ENCODE measurements at regions not wholly inside any gene's neighbourhood (a gene's known extent, or its start where the extent isn't known, plus 50 kb on each side); places are given as distances from the start of the nearest gene placed in this dataset.

DNA sequence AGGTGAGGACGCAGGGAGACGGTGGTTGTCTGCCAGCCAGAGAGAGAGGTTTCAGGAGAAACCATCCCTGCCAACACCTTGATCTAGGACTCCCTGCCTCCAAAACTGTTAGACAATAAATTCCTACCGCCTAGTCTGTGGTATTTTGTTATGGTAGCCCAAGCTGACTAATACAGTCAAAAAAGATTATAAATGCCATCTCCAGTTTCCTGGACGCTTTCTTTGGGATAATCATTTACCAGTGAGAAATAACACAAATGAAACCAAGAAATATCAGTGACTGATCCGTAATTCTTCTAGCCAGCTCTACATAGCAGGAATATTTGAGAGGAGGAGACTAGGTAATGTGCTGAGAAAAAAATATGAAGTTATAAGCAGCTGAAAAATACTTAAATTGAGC lies 707.8 kb upstream of the LMCD1 start:
- in situ Hi-C loops (cut with MboI; ENCODE audit: low sequenced_read_pairs): no loop called here

DNA sequence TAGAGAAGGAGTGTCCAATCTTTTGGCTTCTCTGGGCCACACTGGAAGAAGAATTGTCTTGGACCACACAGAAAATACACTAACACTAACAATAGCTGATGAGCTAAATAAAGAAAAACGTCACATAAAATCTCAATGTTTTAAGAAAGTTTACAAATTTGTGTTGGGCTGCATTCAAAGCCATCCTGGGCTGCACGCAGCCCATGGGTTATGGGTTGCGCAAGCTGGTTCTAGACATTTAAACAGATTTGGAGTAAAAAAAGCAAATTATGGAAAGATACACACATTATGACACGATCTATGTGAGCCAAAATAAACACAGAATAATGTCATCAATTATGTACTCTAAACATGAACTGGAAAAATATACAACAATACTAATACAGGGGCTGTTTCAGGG lies 703.3 kb upstream of the LMCD1 start:
- in situ Hi-C loops (cut with MboI; ENCODE audit: low sequenced_read_pairs): no loop called here

DNA sequence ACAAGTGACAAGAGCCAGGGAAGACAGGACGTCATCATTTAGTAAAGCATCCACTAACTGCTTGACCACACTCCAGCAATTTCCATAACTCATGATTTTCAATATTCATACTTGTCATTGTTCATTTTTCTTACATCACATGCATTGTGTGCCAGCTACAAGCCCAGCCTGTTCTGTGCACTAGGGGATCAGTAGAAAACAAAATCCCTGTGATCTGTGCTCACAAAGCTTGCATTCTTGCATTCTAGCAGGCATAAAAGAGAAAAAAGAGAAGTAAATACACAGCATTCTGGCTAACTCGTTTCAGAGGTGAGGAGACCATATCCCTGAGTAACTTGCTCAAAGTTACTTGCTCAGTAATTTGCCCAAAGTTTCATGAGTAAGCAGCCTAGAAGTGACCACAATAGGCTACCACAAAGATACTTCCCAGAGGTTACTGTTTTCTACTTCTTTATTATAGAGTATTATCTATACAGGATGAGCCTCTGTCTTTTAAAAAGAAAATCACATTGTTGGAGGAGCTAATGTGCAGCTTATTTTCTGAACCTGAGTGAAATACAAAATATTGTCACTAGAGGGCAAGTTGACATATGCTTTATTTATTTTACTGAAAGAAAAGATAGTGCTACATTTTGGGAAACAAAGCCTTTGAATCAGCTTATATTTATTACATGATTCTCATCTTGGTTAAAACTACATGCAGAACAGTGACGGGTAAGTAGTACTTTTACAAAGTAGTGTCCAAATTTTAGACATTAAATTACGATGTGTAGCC lies 701.4 kb upstream of the LMCD1 start:
- in situ Hi-C loops (cut with MboI; ENCODE audit: low sequenced_read_pairs): no loop called here

DNA sequence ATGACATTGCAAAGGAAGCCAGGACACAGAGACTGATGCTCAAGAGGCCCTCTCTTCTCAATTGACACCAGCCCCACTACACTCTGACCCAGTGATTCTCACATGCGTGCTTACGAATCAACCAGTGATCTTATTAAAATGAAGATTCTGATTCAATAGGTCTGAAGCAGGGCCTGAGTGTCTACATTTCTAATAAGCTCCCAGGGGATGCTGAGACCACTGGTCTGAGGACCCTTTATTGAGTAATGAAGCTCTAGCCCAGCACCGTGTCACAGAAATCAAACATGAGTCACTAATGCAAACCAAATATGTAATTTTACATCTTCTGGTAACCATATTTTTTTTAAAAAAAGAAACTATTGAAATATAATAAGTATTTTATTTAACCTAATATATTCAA lies 689.1 kb upstream of the LMCD1 start:
- in situ Hi-C loops (cut with MboI; ENCODE audit: low sequenced_read_pairs): no loop called here

DNA sequence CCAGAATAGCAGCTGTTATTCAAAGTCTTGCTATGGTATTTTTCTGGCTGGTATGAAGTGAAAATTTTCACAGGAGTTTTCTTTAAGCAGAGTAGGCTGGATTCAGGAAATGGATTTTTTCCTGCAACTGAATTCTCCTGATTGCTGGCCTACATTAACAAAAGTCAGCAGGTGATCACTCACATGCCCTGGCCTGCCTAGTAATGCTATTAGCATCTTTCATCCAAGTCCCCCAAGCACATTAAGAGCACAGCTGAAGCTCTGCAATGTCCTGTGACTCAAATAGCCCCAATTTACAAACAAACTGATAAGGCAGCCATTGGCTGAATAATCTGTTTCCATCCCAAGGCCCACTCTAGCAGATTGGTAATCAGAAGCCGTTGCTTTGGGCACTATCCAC lies 688.3 kb upstream of the LMCD1 start:
- in situ Hi-C loops (cut with MboI; ENCODE audit: low sequenced_read_pairs): no loop called here

DNA sequence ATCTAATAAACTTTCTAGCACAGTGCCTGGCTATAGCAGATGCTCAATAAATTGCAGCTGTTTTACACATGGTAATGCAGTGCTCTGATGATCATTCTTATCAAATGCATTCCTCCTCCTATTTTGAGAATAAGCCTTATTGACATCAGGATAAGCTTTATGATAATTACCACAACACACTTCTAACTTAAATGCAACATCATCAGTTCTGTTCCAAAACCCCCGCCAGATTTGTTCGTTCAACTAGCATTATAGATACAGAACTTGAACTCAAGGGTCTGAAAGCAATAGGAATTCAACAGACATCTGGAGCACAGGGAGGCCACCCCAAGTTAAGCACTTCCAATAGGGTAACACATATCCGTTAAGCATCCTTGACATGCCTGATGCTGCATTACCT lies 684.4 kb upstream of the LMCD1 start:
- in situ Hi-C loops (cut with MboI; ENCODE audit: low sequenced_read_pairs): no loop called here

DNA sequence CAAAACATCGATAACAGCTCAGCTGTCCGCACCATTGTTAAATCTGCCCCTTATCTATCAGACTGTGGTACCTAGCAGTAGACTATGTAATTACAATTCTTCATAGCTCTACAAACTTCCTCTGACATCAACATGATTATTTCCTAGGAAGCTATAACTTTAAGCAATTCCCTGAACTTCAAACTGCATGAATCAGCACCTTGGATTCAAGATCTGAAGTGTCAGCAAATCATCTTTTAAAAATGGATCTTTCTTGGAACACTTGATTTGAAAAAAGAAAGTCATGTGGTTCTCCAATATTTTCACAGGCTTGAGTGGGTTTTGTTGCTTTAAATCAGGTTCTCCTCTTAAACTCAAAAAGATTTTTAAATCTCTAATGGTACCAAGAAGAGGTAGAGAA lies 680.7 kb upstream of the LMCD1 start:
- in situ Hi-C loops (cut with MboI; ENCODE audit: low sequenced_read_pairs): no loop called here

DNA sequence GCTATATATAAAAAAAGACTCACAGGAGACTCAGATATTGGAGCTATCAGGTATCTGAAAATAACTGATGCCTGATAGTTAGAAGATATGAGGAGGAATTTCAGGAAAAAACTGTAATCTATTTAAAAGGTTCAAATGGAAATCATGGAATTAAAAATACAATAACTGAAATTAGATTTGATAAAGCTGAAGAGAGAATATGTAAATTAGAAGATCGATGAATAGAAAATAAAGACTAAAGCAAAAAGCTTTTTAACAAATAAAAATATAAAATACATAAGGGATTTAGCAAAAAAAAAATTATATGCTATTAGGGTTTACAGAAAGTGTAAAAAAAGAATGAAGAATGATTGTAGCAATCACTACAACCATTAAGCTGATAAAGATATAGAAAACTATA lies 679.8 kb upstream of the LMCD1 start:
- in situ Hi-C loops (cut with MboI; ENCODE audit: low sequenced_read_pairs): no loop called here

DNA sequence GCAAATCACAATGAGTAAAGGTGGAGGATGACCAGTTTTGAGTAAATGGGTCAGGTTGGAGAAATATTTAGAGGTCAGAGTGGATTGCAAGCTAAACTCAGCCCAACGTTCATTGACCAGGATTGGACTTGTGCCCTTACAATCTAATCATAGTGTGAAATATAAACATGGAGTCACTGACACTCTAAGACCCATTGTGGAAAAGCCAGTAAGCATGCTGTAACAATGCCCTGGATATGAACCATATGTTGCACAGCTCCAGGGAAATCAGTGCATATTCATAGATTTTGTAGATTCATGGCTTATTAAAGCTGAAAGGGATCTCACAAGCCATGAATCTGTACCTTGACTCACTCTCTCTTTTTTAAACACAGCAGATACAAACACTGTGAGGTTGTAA lies 660.2 kb upstream of the LMCD1 start:
- in situ Hi-C loops (cut with MboI; ENCODE audit: low sequenced_read_pairs): no loop called here

DNA sequence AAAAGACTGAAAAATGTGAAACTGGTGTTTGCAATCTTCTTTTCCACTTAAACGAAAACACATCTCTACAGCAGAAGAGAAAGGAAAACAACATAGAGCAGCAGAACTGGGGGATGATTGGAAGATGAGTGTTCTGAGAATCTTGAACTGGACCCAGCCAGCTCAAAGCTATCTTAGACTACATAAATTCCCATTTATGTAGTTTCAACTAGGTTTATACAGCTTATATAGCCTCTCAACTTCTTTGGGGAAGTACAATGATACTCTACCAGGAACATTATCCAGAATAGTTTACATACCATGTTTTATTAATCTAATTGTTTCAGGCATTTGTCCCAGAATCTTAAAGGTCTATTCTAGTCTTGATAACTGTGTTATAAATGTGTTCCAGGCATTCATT lies 658.2 kb upstream of the LMCD1 start:
- in situ Hi-C loops (cut with MboI; ENCODE audit: low sequenced_read_pairs): no loop called here

DNA sequence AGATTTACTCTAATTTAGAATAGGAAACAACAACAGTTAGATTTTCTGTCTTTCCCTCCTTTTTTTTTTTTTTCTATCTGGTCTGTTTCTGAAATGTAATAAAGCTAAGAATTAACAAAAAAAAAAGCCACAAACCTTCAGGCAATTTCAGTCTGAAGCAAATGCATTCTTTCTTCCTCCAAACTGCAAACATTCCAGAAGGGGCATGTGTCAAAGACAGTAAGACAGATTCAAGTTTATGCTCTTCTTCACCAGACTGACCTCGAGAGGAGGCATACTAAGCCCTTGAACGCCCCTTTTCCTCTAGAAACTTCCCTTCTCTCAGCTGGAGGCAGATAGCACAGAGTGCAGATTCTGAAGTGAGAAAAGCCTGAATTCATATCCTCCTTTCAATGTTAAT lies 654.6 kb upstream of the LMCD1 start:
- in situ Hi-C loops (cut with MboI; ENCODE audit: low sequenced_read_pairs): no loop called here

DNA sequence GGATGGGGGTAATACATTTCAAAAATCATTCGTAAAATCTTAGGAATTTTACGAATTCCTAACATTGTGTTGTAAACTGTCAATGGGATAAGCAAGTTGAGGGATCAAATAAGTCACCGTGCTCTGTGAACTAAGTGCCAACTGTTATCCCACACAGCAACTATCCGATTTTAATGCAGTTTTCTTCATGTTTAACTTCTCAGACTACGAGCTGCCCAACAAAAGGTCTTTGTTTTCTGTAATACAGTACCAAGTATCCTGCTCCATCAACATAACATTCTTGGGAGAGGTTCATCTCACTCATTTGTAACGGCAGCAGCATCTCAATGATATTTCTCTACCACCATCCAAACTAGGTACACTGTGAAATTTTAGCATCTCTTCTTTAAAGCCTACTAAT lies 654.1 kb upstream of the LMCD1 start:
- in situ Hi-C loops (cut with MboI; ENCODE audit: low sequenced_read_pairs): no loop called here

DNA sequence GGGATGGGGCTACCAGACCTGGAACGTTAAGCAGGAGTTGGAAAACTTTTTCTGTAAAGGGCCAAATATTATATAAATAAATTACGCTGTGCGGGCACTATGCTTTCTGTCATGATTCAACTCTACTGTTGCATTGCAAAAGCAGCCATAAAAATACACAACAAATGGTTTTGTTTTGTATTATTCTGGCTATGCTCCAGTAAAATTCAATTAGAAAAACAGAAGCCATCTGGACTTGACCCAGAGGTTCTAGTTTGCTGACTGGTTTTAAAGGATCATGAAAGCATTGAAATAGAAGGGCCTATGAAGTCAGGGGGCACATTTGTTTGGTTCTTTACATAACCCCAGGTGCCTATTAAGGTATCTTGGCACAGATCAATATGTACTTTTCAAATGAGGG lies 647.4 kb upstream of the LMCD1 start:
- in situ Hi-C loops (cut with MboI; ENCODE audit: low sequenced_read_pairs): no loop called here

DNA sequence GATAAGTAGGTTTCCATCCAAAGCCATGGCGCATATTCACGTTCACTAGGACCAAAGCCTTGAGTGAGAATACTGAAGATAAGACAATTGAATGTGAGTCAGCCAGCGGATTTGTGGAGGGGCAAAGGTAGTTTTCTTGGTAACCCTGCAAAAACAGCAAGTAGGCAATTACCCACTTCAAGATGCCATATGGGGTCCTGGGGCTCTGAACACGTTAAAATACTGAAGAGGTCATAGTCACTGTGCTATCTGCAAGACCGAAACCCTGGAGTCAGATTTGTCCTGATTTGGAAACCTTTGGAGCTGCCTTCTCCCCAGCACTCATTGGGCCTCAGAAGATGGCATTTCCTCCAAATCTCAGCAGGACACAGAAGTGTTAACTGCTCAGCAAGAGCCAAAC lies 646.9 kb upstream of the LMCD1 start:
- in situ Hi-C loops (cut with MboI; ENCODE audit: low sequenced_read_pairs): no loop called here

DNA sequence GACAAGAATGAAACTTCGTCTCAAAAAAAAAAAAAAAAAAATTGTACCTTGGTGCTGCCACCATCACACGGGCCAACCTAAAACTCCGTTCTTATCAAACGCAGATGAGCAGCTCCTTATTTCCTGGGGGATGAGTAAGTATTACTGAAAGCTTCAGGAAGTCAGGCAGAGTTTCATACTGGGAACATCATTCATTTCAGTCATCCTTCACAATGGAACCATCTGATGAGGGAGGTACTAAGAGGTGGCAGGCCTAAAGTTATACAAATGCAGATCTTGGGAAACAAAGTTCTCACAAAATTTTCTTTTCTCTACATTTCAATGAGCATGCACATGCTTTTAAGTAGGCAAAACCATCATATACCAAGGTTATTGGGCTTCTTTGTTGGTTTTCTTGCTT lies 636.0 kb upstream of the LMCD1 start:
- in situ Hi-C loops (cut with MboI; ENCODE audit: low sequenced_read_pairs): no loop called here

DNA sequence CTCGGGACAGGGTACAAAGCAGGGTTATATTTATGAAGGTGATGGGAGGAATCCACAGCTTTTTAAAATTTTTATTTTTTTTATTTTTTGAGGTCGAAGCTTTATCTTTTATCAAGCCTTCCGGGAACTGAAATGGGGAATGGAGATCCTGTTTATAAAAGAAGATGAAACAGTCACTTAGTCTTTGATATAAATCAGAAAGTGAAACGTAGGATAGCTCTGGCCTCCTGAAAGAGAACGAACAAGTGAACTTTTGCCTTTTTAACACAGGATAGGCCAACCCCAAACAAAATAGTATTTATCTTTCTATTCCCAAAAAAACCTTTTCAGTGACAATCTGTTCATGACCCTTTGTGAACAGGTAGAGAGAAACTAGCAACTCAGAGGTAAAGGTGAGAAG lies 634.0 kb upstream of the LMCD1 start:
- in situ Hi-C loops (cut with MboI; ENCODE audit: low sequenced_read_pairs): no loop called here

DNA sequence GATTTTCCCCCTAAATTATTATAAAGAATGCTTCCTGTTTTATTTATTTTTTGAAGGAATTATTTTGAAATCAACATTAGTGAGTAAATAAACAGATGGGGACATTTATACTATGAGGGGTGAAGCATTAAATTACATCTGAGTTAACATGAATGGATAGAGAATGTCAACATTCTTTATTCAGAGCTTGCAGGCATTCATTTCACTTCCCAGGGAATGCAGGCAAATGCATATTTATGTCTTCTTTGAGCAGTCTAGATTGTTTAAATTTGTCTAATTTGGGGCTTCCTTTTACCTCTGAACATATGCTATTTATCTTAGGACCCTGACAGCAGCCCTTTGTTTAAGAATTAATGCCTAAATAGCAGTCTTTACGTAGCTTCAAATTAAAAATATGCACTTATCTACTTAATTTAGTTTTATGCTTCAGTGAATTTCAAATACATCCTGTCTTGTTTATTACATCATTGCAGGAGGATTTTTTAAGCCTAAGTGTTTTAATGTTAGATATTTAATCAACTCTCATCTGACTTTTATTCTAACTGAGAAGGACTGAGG lies 630.5 kb upstream of the LMCD1 start:
- in situ Hi-C loops (cut with MboI; ENCODE audit: low sequenced_read_pairs): no loop called here

DNA sequence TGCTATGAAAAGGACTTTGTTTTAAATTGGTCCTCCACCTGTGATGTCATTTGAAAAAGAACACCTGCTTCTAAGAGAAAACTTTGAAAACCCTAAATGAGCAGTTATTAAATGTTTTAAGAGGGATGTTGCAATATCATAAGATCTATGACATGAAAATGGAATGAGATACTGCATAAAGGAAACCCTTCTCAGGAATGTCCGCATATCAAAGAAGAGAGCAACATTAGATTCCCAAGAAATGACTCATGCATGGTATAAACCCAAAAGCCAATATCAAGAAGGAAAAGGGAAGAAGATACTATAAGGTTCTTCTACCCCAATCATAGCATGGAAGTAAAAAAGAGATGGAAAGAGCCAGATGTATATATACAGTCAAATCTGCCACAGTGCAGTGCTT lies 627.5 kb upstream of the LMCD1 start:
- in situ Hi-C loops (cut with MboI; ENCODE audit: low sequenced_read_pairs): no loop called here

DNA sequence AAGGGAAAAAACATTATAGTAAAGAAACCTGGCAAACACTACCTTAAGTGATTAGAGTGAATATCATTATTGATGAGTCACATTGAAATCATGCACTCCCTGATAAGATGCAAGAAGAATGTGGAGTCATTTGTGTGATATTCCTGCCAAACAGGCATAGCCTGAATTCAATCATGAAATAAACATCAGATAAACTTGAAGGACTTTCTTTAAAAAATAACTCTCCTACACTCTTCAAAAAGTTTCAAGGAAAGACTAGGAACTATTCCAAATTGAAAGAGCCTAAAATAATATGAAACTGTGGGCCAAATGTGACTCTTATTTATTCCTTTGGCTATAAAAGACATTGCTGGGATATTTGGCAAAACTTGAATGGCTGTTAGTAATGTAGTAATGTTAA lies 625.7 kb upstream of the LMCD1 start:
- in situ Hi-C loops (cut with MboI; ENCODE audit: low sequenced_read_pairs): no loop called here

DNA sequence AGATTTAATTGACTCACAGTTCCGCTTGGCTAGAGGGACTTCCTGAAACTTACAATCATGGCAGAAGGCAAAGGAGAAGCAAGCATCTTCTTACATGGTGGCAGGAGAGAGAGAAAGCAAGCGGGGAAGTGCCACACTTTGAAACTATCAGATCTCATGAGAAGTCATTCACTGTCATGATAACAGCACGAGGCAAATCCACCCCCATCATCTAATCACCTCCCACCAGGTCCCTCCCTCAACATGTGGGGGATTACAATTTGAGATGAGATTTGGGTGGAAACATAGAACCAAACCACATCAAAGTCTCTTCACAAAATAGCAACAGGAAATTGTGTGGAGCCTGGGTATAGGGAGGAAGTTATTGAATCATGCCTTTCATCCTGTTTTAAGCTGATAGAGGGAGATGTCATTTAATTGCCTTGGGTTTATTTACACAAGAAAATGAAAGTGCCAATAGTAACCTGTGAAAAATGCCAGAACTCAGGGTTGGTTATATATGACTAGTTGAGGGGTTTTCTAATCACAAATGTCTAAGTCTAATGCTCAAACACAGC lies 624.8 kb upstream of the LMCD1 start:
- in situ Hi-C loops (cut with MboI; ENCODE audit: low sequenced_read_pairs): no loop called here

DNA sequence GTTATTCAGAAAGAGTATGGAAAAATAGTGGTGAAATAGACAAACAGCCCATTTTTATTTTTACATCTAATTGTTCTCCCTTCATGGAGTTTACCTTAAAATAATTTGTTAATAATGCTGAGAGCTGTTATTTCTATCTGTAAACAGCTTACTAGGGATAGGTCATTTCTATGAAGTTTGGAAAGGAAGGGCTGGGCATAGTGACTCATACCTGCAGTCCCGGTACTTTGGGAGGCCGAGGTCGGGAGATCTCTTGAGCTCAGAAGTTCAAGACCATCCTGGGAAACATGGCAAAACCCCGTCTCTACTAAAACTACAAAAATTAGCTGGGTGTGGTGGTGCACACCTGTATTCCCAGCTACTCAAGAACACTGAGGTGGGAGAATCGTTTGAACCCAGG lies 624.3 kb upstream of the LMCD1 start:
- in situ Hi-C loops (cut with MboI; ENCODE audit: low sequenced_read_pairs): no loop called here

DNA sequence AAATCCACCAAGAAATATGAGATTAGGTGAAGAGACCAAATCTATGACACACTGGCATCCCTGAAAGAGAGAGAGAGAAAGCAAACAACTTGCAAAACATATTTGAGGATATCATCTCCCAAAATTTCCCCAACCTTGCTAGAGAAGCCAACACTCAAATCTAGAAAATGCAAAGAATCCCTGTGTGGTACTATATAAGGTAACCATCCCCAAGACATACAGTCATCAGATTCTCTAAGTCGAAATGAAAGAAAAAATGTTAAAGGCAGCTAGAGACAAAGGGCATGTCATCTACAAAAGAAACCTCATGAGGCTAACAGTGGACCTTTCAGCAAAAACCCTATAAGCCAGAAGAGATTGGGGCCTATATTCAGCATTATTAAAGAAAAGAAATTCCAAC lies 622.1 kb upstream of the LMCD1 start:
- in situ Hi-C loops (cut with MboI; ENCODE audit: low sequenced_read_pairs): no loop called here

DNA sequence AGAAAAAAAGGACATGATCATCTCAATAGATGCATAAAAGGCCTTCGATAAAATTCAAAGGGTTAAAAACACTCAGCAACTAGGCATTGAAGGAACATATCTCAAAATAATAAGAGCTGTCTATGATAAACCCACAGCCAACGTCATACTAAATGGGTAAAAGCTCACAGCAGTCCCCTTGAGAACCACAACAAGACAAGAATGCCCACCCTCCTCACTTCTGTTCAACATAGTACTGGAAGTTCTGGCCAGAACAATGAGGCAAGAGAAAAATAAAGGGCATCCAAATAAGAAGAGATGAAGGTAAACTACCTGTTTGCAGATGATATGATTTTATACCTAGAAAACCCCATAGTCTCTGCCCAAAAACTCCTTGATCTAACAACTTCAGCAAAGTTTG lies 619.7 kb upstream of the LMCD1 start:
- in situ Hi-C loops (cut with MboI; ENCODE audit: low sequenced_read_pairs): no loop called here

Data from hTERT RPE-1 (cell line).